ENCODE measurements at regions not wholly inside any gene's neighbourhood (a gene's known extent, or its start where the extent isn't known, plus 50 kb on each side); places are given as distances from the start of the nearest gene placed in this dataset.

DNA sequence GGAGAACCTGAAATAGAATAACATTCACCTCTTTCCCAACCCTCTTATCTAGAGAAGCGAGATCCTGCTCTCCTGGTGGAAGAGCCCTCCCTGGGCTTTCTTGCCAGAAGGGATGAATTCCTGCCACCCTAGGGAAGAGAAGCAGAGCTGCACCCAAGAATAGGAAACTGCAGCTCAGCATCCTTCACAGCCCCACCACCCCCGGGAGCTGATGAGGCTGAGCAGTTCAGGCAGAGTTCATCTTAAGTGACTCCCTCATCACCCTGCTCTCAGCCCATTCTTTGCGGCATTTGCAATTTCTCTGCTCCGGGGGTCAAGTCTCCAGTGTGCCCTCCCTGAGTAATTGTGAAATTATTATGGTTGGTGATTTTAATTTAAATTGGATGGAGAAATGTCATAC is 514.9 kb downstream of the BUD13 start:
- TF ChIP-seq, protein P1, sequence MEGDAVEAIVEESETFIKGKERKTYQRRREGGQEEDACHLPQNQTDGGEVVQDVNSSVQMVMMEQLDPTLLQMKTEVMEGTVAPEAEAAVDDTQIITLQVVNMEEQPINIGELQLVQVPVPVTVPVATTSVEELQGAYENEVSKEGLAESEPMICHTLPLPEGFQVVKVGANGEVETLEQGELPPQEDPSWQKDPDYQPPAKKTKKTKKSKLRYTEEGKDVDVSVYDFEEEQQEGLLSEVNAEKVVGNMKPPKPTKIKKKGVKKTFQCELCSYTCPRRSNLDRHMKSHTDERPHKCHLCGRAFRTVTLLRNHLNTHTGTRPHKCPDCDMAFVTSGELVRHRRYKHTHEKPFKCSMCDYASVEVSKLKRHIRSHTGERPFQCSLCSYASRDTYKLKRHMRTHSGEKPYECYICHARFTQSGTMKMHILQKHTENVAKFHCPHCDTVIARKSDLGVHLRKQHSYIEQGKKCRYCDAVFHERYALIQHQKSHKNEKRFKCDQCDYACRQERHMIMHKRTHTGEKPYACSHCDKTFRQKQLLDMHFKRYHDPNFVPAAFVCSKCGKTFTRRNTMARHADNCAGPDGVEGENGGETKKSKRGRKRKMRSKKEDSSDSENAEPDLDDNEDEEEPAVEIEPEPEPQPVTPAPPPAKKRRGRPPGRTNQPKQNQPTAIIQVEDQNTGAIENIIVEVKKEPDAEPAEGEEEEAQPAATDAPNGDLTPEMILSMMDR (conservative IDR thresholded peaks at IDR 0.05 in 1 of 2, IDR thresholded peaks at IDR 0.05 in 1 of 2; ENCODE audit: low read depth in 1 of 2, low read length in 2 of 2), result no peak
- TF ChIP-seq EZH2 (IDR thresholded peaks at IDR 0.05; ENCODE audit: low read length, missing control alignments), result no peak
